ENCODE measurements at regions not wholly inside any gene's neighbourhood (a gene's known extent, or its start where the extent isn't known, plus 50 kb on each side); places are given as distances from the start of the nearest gene placed in this dataset.

DNA sequence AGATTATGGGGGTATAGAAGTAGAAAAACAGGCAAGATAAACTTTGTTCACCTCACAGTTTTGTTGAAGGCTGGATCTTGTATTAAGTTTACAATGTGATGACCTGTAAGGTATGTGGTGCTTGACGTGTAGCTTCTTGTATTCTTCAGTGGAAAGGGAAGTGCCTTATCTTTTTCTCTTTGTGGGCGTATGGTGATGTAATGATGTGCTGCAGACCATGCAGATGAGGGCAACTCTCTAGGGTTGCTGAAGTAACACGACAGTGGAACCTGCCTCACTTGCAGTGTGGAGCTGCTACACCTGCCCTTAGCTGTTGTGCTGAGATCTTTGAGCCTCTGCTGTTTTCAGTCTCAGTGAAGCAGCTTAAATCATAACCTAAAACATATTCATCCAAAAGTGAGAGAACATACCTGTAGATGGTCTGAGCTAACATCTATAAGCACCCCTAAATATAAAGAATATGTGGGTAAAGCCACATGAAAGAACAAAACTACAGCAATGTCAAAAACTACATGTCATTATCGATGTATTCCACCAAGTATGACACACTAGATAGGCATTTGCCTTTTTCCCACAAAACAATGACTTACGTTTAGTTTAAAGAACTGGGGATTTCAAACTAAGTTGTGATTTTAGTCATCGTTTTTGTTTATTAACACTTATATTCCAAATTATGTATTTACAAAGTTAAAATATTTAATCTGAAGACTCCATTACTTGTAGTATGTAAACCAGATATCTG is 1144.1 kb downstream of the CNTNAP5 start:
- ChIA-PET POLR2A (no interaction called here), CTCF (no interaction called here)
- TF ChIP-seq CTBP1 (IDR thresholded peaks at IDR 0.05; ENCODE audit: borderline replicate concordance) (no peak), BHLHE40 (IDR thresholded peaks at IDR 0.05; ENCODE audit: borderline replicate concordance) (no peak), ELF4 (IDR thresholded peaks at IDR 0.05) (no peak), FOXM1 (IDR thresholded peaks at IDR 0.05; ENCODE audit: borderline replicate concordance) (no peak), FOXA1 (IDR thresholded peaks at IDR 0.05) (no peak), ZNF384 (IDR thresholded peaks at IDR 0.05) (no peak), SP1 (IDR thresholded peaks at IDR 0.05) (no peak), L3MBTL2 (conservative IDR thresholded peaks at IDR 0.05) (no peak), SUZ12 (IDR thresholded peaks at IDR 0.05) (no peak), NFRKB (IDR thresholded peaks at IDR 0.05) (no peak), ARNT (IDR thresholded peaks at IDR 0.05) (no peak), HDGF (IDR thresholded peaks at IDR 0.05; ENCODE audit: borderline replicate concordance) (no peak)
- no peak for DNase-seq (ENCODE audit: extremely low spot score)

DNA sequence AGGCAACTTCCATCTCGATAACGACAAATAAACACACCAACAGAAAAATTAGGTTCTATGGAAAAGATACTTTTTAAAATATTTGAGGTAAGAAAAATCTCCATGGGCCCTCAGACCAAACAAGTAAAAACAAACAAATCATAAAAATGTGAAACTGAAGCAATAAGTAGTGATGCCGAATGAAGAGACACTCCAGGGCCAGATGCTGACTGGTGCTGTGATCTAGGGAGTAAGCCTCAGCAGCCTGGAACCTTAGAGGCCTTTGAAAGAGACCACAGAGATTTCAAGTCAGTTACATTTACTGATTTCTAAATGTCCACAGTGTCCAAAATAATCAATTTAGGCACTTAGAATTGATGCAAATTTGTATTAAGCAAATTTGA is 1144.7 kb downstream of the CNTNAP5 start:
- no peak for DNase-seq (ENCODE audit: extremely low spot score)
- ChIA-PET POLR2A (no interaction called here), CTCF (no interaction called here)
- no peak for TF ChIP-seq ZNF384 (IDR thresholded peaks at IDR 0.05)
- TF ChIP-seq CTBP1 (IDR thresholded peaks at IDR 0.05; ENCODE audit: borderline replicate concordance) = no peak
- TF ChIP-seq L3MBTL2 (conservative IDR thresholded peaks at IDR 0.05) = no peak
- TF ChIP-seq LEF1 (IDR thresholded peaks at IDR 0.05; ENCODE audit: borderline replicate concordance) = no peak
- no peak for TF ChIP-seq TARDBP (IDR thresholded peaks at IDR 0.05)
- no peak for TF ChIP-seq FOXK2 (IDR thresholded peaks at IDR 0.05)
- no peak for TF ChIP-seq ELF4 (IDR thresholded peaks at IDR 0.05)
- no peak for TF ChIP-seq BHLHE40 (IDR thresholded peaks at IDR 0.05; ENCODE audit: borderline replicate concordance)
- TF ChIP-seq HDGF (IDR thresholded peaks at IDR 0.05; ENCODE audit: borderline replicate concordance) = no peak
- no peak for TF ChIP-seq FOXM1 (IDR thresholded peaks at IDR 0.05; ENCODE audit: borderline replicate concordance)
- TF ChIP-seq SUZ12 (IDR thresholded peaks at IDR 0.05) = no peak
- TF ChIP-seq, protein P1, sequence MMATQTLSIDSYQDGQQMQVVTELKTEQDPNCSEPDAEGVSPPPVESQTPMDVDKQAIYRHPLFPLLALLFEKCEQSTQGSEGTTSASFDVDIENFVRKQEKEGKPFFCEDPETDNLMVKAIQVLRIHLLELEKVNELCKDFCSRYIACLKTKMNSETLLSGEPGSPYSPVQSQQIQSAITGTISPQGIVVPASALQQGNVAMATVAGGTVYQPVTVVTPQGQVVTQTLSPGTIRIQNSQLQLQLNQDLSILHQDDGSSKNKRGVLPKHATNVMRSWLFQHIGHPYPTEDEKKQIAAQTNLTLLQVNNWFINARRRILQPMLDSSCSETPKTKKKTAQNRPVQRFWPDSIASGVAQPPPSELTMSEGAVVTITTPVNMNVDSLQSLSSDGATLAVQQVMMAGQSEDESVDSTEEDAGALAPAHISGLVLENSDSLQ (IDR thresholded peaks at IDR 0.05) = no peak
- TF ChIP-seq FOXA1 (IDR thresholded peaks at IDR 0.05) = no peak
- TF ChIP-seq ARNT (IDR thresholded peaks at IDR 0.05) = no peak
- TF ChIP-seq SP1 (IDR thresholded peaks at IDR 0.05) = no peak
- TF ChIP-seq NFRKB (IDR thresholded peaks at IDR 0.05) = no peak

DNA sequence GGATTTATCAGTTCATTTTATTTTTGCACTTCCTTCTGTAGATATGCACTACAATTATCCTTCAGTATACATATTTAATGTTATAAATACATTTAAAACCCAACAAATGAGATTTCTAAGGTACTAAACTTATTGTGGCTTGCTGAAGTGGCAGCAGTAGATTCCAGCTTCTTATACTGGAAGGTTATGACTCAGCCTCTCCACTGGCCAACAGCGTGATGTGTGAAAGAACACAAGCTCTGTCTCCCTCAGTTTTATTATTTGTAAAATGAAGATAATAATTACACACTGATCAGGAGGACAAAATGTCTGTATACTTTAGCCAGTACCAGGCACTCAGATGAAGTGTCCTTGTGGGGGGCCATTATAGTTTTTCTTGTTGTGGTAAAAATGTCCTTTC is 1147.1 kb downstream of the CNTNAP5 start:
- TF ChIP-seq LEF1 (IDR thresholded peaks at IDR 0.05; ENCODE audit: borderline replicate concordance) = no peak
- no peak for TF ChIP-seq CTBP1 (IDR thresholded peaks at IDR 0.05; ENCODE audit: borderline replicate concordance)
- no peak for TF ChIP-seq TARDBP (IDR thresholded peaks at IDR 0.05)
- POLR2A ChIA-PET = no interaction called here
- CTCF ChIA-PET = no interaction called here
- DNase-seq (ENCODE audit: extremely low spot score) = no peak

DNA sequence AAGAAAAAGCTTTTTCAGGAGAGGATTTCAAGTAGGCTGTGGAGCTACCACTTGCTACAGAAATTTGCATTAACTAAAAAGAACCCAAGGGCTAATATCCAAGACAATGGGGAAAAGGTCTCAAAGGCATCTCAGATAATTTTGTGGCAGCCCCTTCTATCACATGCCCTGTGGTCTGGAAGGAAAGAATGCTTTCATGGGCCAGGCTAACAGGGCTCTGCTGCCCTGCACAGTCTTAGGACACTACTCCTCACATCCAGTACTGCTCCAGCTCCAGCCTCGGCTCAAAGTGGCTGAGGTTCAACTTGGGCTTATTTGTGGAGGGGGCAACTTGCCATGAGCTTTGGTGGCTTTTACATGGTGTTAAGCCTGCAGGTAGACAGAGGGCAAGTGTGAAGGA is 1150.3 kb downstream of the CNTNAP5 start:
- TF ChIP-seq ELF4 (IDR thresholded peaks at IDR 0.05) = no peak
- no peak for TF ChIP-seq CTBP1 (IDR thresholded peaks at IDR 0.05; ENCODE audit: borderline replicate concordance)
- TF ChIP-seq SUZ12 (IDR thresholded peaks at IDR 0.05) = no peak
- no peak for TF ChIP-seq FOXK2 (IDR thresholded peaks at IDR 0.05)
- no peak for TF ChIP-seq FOXM1 (IDR thresholded peaks at IDR 0.05; ENCODE audit: borderline replicate concordance)
- TF ChIP-seq, protein P1 (IDR thresholded peaks at IDR 0.05) = no peak
- no peak for TF ChIP-seq TARDBP (IDR thresholded peaks at IDR 0.05)
- no peak for TF ChIP-seq L3MBTL2 (conservative IDR thresholded peaks at IDR 0.05)
- no peak for TF ChIP-seq ARNT (IDR thresholded peaks at IDR 0.05)
- no peak for TF ChIP-seq LEF1 (IDR thresholded peaks at IDR 0.05; ENCODE audit: borderline replicate concordance)
- no peak for TF ChIP-seq FOXA1 (IDR thresholded peaks at IDR 0.05)
- no peak for TF ChIP-seq BHLHE40 (IDR thresholded peaks at IDR 0.05; ENCODE audit: borderline replicate concordance)
- TF ChIP-seq NFRKB (IDR thresholded peaks at IDR 0.05) = no peak
- no peak for TF ChIP-seq ZNF384 (IDR thresholded peaks at IDR 0.05)
- TF ChIP-seq SP1 (IDR thresholded peaks at IDR 0.05) = no peak
- TF ChIP-seq HDGF (IDR thresholded peaks at IDR 0.05; ENCODE audit: borderline replicate concordance) = no peak
- CTCF ChIA-PET = no interaction called here
- no peak for DNase-seq (ENCODE audit: extremely low spot score)
- POLR2A ChIA-PET = no interaction called here

DNA sequence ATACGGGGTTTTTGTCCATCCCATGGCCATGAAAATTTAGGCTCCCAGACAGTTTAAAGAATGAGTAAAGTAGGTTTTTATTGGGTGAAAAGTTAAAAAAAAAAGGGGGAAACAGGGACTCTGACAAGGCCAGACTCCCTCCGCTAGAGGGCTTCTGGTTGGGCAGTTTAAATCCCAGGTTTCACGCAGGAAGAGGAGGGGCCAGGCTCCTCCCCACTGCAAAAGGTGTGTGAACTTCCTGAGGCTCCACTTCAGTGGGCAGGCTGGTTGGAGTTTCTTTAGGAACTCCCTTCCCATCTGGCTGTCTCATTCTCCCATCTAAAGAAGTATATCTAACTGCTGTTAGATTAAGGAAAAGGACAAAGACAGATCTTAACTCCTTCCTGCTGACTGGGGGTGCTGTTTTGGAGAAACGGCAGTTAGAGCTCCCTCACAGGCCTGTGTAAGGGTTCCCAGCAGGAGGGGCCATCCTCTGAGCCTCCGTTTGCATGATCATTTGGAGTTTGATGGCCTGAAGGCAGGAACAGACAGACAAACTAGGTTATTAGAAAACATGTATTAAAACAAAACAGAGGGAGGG is 1160.7 kb downstream of the CNTNAP5 start:
- CTCF ChIA-PET = no interaction called here
- TF ChIP-seq, protein P1 (IDR thresholded peaks at IDR 0.05) = no peak
- TF ChIP-seq FOXK2 (IDR thresholded peaks at IDR 0.05) (no peak), ZNF384 (IDR thresholded peaks at IDR 0.05) (no peak), SP1 (IDR thresholded peaks at IDR 0.05) (no peak), FOXA1 (IDR thresholded peaks at IDR 0.05) (no peak), FOXM1 (IDR thresholded peaks at IDR 0.05; ENCODE audit: borderline replicate concordance) (no peak), LEF1 (IDR thresholded peaks at IDR 0.05; ENCODE audit: borderline replicate concordance) (no peak), NFRKB (IDR thresholded peaks at IDR 0.05) (no peak), ARNT (IDR thresholded peaks at IDR 0.05) (no peak), BHLHE40 (IDR thresholded peaks at IDR 0.05; ENCODE audit: borderline replicate concordance) (no peak), L3MBTL2 (conservative IDR thresholded peaks at IDR 0.05) (no peak), HDGF (IDR thresholded peaks at IDR 0.05; ENCODE audit: borderline replicate concordance) (no peak)
- POLR2A ChIA-PET = no interaction called here
- no peak for DNase-seq (ENCODE audit: extremely low spot score)

DNA sequence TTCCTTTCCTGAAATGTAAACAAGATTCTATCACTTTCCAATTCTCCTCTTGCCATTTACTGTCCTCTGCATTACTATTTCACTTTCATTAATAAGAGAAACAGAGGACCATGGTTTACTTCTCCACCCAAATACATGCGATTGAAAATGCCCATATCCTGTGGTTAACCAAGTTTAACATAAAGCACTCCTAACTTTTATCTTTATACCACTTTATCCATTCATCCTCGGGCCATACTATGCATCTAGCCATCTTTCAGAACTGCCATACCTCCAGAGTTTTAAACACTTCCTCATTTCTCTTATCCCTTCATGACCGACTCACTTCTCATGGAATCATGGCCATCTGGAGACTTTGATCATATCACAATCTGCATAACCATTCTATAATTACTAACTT is 1182.3 kb downstream of the CNTNAP5 start:
- DNase-seq (ENCODE audit: extremely low spot score) = no peak
- ChIA-PET POLR2A (no interaction called here), CTCF (interaction anchor here (0.5 kb wide), 1 partner anchor 791 kb away, joined by 3 read pairs; no protein-coding TSS in a partner anchor)
- TF ChIP-seq BHLHE40 (IDR thresholded peaks at IDR 0.05; ENCODE audit: borderline replicate concordance) (no peak), TARDBP (IDR thresholded peaks at IDR 0.05) (no peak), ARNT (IDR thresholded peaks at IDR 0.05) (no peak), HDGF (IDR thresholded peaks at IDR 0.05; ENCODE audit: borderline replicate concordance) (no peak), LEF1 (IDR thresholded peaks at IDR 0.05; ENCODE audit: borderline replicate concordance) (no peak), FOXM1 (IDR thresholded peaks at IDR 0.05; ENCODE audit: borderline replicate concordance) (no peak), NFRKB (IDR thresholded peaks at IDR 0.05) (no peak), L3MBTL2 (conservative IDR thresholded peaks at IDR 0.05) (no peak), FOXA1 (IDR thresholded peaks at IDR 0.05) (no peak), FOXK2 (IDR thresholded peaks at IDR 0.05) (no peak), SUZ12 (IDR thresholded peaks at IDR 0.05) (no peak), ELF4 (IDR thresholded peaks at IDR 0.05) (no peak)
- TF ChIP-seq, protein P1 (IDR thresholded peaks at IDR 0.05) = no peak

Measured in HEK293T (cell line).